Brain microvascular endothelial cell (primary cell): ENCODE measurements at regions not wholly inside any gene's neighbourhood (a gene's known extent, or its start where the extent isn't known, plus 50 kb on each side); places are given as distances from the start of the nearest gene placed in this dataset.

Source experiments
- DNase-seq: peaks from one replicate; pipeline ENCODE4 v3.0.0-alpha.2; 2020
- H3K27ac ChIP-seq: fragments of 250-450 bp; sonication (Bioruptor Pico); 2 replicates; pipeline ENCODE4 v1.5.1; 2020; ENCODE audit warnings: mild to moderate bottlenecking, moderate library complexity
- H3K27me3 ChIP-seq: fragments of 250-450 bp; sonication (Bioruptor Pico); replicated peaks from 2 replicates; pipeline ENCODE4 v1.5.1; 2020; ENCODE audit warnings: mild to moderate bottlenecking
- H3K36me3 ChIP-seq: fragments of 250-450 bp; sonication (Bioruptor Pico); replicated peaks from 2 replicates; pipeline ENCODE4 v1.5.1; 2020; ENCODE audit warnings: mild to moderate bottlenecking
- H3K4me3 ChIP-seq: 2 replicates; pipeline ENCODE4 v1.5.1; 2011; ENCODE audit warnings: low read depth, mild to moderate bottlenecking, control low read depth, low read length, moderate library complexity
- in situ Hi-C: cut with HindIII; loops from 2 replicates; pipeline ENCODE4 v1.10.0; 2017; ENCODE audit warnings: low sequenced_read_pairs, low pct_ligation_motif_present
- TF ChIP-seq, protein P1 (sequence below): IDR thresholded peaks from 2 replicates; pipeline ENCODE4 v1.5.1; 2011; ENCODE audit warnings: low read depth, mild to moderate bottlenecking, moderate library complexity, low read length, control low read depth, inconsistent platforms; ENCODE audit errors: missing control alignments

GRCh38 chr7:47715631-47716068, 133.7 kb upstream of the TNS3 start:
- Histone ChIP-seq H3K27me3 (no peaks in the 10 kb centered on the region), H3K4me3 (no peak overlapping the region), H3K27ac (no peak overlapping the region), H3K36me3 (no peaks in the 10 kb centered on the region)
- in situ Hi-C loops = no loop called here
- DNase-seq = no peak
- TF ChIP-seq, protein P1, sequence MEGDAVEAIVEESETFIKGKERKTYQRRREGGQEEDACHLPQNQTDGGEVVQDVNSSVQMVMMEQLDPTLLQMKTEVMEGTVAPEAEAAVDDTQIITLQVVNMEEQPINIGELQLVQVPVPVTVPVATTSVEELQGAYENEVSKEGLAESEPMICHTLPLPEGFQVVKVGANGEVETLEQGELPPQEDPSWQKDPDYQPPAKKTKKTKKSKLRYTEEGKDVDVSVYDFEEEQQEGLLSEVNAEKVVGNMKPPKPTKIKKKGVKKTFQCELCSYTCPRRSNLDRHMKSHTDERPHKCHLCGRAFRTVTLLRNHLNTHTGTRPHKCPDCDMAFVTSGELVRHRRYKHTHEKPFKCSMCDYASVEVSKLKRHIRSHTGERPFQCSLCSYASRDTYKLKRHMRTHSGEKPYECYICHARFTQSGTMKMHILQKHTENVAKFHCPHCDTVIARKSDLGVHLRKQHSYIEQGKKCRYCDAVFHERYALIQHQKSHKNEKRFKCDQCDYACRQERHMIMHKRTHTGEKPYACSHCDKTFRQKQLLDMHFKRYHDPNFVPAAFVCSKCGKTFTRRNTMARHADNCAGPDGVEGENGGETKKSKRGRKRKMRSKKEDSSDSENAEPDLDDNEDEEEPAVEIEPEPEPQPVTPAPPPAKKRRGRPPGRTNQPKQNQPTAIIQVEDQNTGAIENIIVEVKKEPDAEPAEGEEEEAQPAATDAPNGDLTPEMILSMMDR = no peak

- Histone ChIP-seq H3K36me3 (no peaks in the 10 kb centered on the region), H3K27me3 (no peaks in the 10 kb centered on the region), H3K4me3 (no peak overlapping the region), H3K27ac (no peak overlapping the region)
- in situ Hi-C loops = no loop called here
- DNase-seq = no peak
- TF ChIP-seq, protein P1 = no peak
These were observed 133.0 kb upstream of the TNS3 start for GRCh38 chr7:47714669-47715607.

- H3K36me3 ChIP-seq = no peaks in the 10 kb centered on the region
- H3K27me3 ChIP-seq = no peaks in the 10 kb centered on the region
- H3K4me3 ChIP-seq = no peak overlapping the region
- no peak for DNase-seq
- TF ChIP-seq, protein P1 = no peak
- H3K27ac ChIP-seq = no peak overlapping the region
- in situ Hi-C loops = no loop called here
These were observed 131.7 kb upstream of the TNS3 start for GRCh38 chr7:47713595-47713994.

GRCh38 chr7:47712416-47712815, 130.5 kb upstream of the TNS3 start:
- Histone ChIP-seq H3K36me3 (no peaks in the 10 kb centered on the region), H3K27me3 (no peaks in the 10 kb centered on the region), H3K27ac (no peak overlapping the region), H3K4me3 (no peak overlapping the region)
- no peak for DNase-seq
- in situ Hi-C loops = no loop called here
- TF ChIP-seq, protein P1 = no peak

DNA sequence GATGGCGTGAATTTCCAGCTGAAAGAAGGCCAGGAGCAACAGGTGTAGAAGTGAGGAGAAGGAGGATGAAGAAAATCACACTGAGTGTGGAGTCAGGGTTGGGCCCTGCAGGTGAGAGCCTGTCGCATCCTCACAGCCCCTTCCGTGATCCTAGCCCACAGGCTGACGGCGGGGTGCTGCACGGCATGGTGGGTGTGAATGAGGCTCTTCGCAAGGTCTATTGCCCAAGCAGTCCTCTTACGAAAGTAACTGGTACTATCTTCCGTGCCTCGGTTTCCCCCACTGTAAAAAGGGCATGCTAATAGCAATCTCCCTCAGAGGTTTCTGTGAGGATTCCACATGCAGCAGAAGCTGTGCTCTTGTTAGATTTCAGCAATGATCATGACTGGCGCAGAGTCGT, 129.9 kb upstream of the TNS3 start:
- Histone ChIP-seq H3K36me3 (no peaks in the 10 kb centered on the region), H3K27me3 (no peaks in the 10 kb centered on the region), H3K4me3 (no peak overlapping the region), H3K27ac (no peak overlapping the region)
- no peak for DNase-seq
- in situ Hi-C loops = no loop called here
- TF ChIP-seq, protein P1 = no peak
